HepG2 (cell line): ENCODE measurements at regions not wholly inside any gene's neighbourhood (a gene's known extent, or its start where the extent isn't known, plus 50 kb on each side); places are given as distances from the start of the nearest gene placed in this dataset.

ENCODE experiments used
- ATAC-seq: fragments of 200-7000 bp; cut with Tn5 transposase; 3 replicates; pipeline ENCODE4 v1.9.1; 2020; ENCODE audit warnings: mild to moderate bottlenecking, moderate library complexity
- BruUV-seq: library from RNA; stranded (reverse); fragments of 400-500 nt; replicated peaks from 2 replicates; lab custom pipeline; 2021; lab: Mats Ljungman, UMichigan
- CTCF ChIA-PET: fragments of 300-600 bp; formaldehyde crosslinking; extraction: SDS; loops from one replicate; lab custom pipeline; 2021; ENCODE audit warnings: low total read pairs, inconsistent platforms, low intra/inter-chr PET ratio; lab: Yijun Ruan, JAX
- POLR2A ChIA-PET: fragments of 350-600 bp; sonication (Branson Sonifier 250); formaldehyde crosslinking; loops from one replicate; lab custom pipeline; 2020; ENCODE audit warnings: antibody characterized with exemption, inconsistent platforms; lab: Yijun Ruan, JAX
- DNase-seq: peaks from one replicate; pipeline ENCODE4 v3.0.0-alpha.2; 2015; ENCODE audit warnings: low spot score
- FAIRE-seq: peaks from 3 replicates; lab custom pipeline; 2011; peaks lifted over from hg19 to GRCh38; lab: Jason Lieb, UNC
- H2AFZ ChIP-seq: one replicate; pipeline ENCODE4 v1.6.1; 2011; ENCODE audit warnings: low read length, inconsistent platforms
- H3K27ac ChIP-seq: fragments of 300-600 bp; 3 replicates; pipeline ENCODE4 v1.8.0; 2011; ENCODE audit warnings: mixed run types, mild to moderate bottlenecking, mixed read lengths, low read length, inconsistent platforms; ENCODE audit not compliant: insufficient read depth; ENCODE audit errors: extremely low read length
- H3K27me3 ChIP-seq, 2 experiments: fragments of 200-600 bp in 1 of 2; 2 replicates in 1 of 2; 3 replicates in 1 of 2; pipeline versions ENCODE4 v1.6.0 to v1.8.0; 2011; ENCODE audit warnings: low read length in 2 of 2, mild to moderate bottlenecking in 2 of 2, moderate library complexity in 2 of 2, inconsistent platforms in 1 of 2; ENCODE audit not compliant: insufficient read depth in 2 of 2, control insufficient read depth in 1 of 2
- H3K36me3 ChIP-seq, 2 experiments: fragments of 200-600 bp in 1 of 2; replicated peaks in 1 of 2; 2 replicates in 1 of 2; 3 replicates in 1 of 2; pipeline versions ENCODE4 v1.5.1 to v1.8.0; 2011; ENCODE audit warnings: low read length in 2 of 2, inconsistent platforms in 1 of 2; ENCODE audit not compliant: insufficient read depth in 2 of 2, control insufficient read depth in 1 of 2
- H3K4me1 ChIP-seq: 2 replicates; pipeline ENCODE4 v1.5.1; 2012; ENCODE audit warnings: low read length, inconsistent platforms; ENCODE audit not compliant: insufficient read depth
- H3K4me2 ChIP-seq: 2 replicates; pipeline ENCODE4 v1.6.0; 2011; ENCODE audit warnings: low read depth, low read length, inconsistent platforms
- H3K4me3 ChIP-seq, 3 experiments: fragments of 200-600 bp in 1 of 3; sonication (generic), shearing (Covaris generic) in 1 of 3; replicated peaks in 1 of 3; 2 replicates each; pipeline ENCODE4 v1.5.1; 2011 to 2016; ENCODE audit warnings: low read length in 3 of 3, inconsistent platforms in 2 of 3, low read depth in 2 of 3, mild to moderate bottlenecking in 2 of 3, control low read depth in 1 of 3, mixed read lengths in 1 of 3; ENCODE audit not compliant: insufficient read depth in 1 of 3
- H3K79me2 ChIP-seq: one replicate; pipeline ENCODE4 v1.6.1; 2011; ENCODE audit warnings: low read length, inconsistent platforms; ENCODE audit not compliant: insufficient read depth
- H3K9ac ChIP-seq: 2 replicates; pipeline ENCODE4 v1.6.0; 2011; ENCODE audit warnings: mild to moderate bottlenecking, low read depth, low read length, inconsistent platforms; ENCODE audit not compliant: insufficient read depth
- H3K9me3 ChIP-seq: 2 replicates; pipeline ENCODE4 v1.5.1; 2012; ENCODE audit warnings: mild to moderate bottlenecking, low read length
- H4K20me1 ChIP-seq: 2 replicates; pipeline ENCODE4 v1.6.0; 2011; ENCODE audit warnings: inconsistent platforms, mild to moderate bottlenecking, low read length, moderate library complexity; ENCODE audit not compliant: insufficient read depth
- PITX1 ChIP-seq: sonication (generic); formaldehyde crosslinking; IDR thresholded peaks from 2 replicates; pipeline ENCODE4 v1.5.1; 2020; ENCODE audit warnings: mild to moderate bottlenecking, missing genetic modification reagents
- STAG1 ChIP-seq: sonication (generic); formaldehyde crosslinking; IDR thresholded peaks from 2 replicates; pipeline ENCODE4 v1.4.0; 2020; ENCODE audit warnings: missing genetic modification reagents
- ZFYVE20 ChIP-seq: sonication (generic); formaldehyde crosslinking; IDR thresholded peaks from 2 replicates; pipeline ENCODE4 v1.8.0; 2023; ENCODE audit warnings: low read depth, mild to moderate bottlenecking, moderate library complexity, missing genetic modification reagents, borderline replicate concordance
- ZNF232 ChIP-seq: sonication (generic); formaldehyde crosslinking; IDR thresholded peaks from 2 replicates; pipeline ENCODE4 v1.4.0; 2020; ENCODE audit warnings: missing genetic modification reagents, borderline replicate concordance
- ZNF740 ChIP-seq: sonication (generic); formaldehyde crosslinking; IDR thresholded peaks from 2 replicates; pipeline ENCODE4 v1.4.0; 2020; ENCODE audit warnings: missing genetic modification reagents
- ZSCAN29 ChIP-seq: sonication (generic); formaldehyde crosslinking; conservative IDR thresholded peaks from 2 replicates; pipeline ENCODE4 v1.4.0; 2020; ENCODE audit warnings: mild to moderate bottlenecking, missing genetic modification reagents
- WGBS: methylation state at CpG from one replicate; pipeline ENCODE4 v1.1.6; 2017; ENCODE audit warnings: low lambda C conversion rate; 5-methylcytosine and 5-hydroxymethylcytosine counted together
- in situ Hi-C: cut with HindIII; loops from 2 replicates; pipeline ENCODE4 v1.10.0; 2017; ENCODE audit warnings: low pct_unique_long_range_greater_than_20kb; ENCODE audit not compliant: extremely low pct_ligation_motif_present
- intact Hi-C: fragments of 100-400 bp; cut with micrococcal nuclease; formaldehyde crosslinking; loops from one replicate; pipeline ENCODE4 v1.10.0; 2022; ENCODE audit not compliant: unreplicated experiment
- TF ChIP-seq, protein P1 (sequence below), 2 experiments: fragments of 450-650 bp in 1 of 2; sonication (generic) in 1 of 2; formaldehyde crosslinking in 1 of 2; IDR thresholded peaks; 2 replicates each; pipeline versions ENCODE4 v1.6.1 to v1.8.0; 2016 to 2022; ENCODE audit warnings: antibody characterized with exemption in 1 of 2, mild to moderate bottlenecking in 1 of 2, missing genetic modification reagents in 1 of 2
- TF ChIP-seq, protein P2 (sequence below): IDR thresholded peaks from 2 replicates; pipeline ENCODE4 v1.6.1; 2016; ENCODE audit warnings: control low read depth

- TF ChIP-seq STAG1 (CRISPR knock-in tag), result peak; percentile 62
- no peak for TF ChIP-seq ZNF232 (CRISPR knock-in tag)
These were observed 116.2 kb downstream of the MFSD1 start (continued) for GRCh38 chr3:158918008-158918407.

- in situ Hi-C loops, result loop anchor here (5.0 kb wide), 1 partner anchor 344 kb away; no protein-coding TSS in a partner anchor
- Histone ChIP-seq H3K27ac (no peak overlapping the region), H3K9me3 (no peaks in the 10 kb centered on the region), H3K36me3 (no peaks in the 10 kb centered on the region), H4K20me1 (no peaks in the 10 kb centered on the region), H3K4me1 (no peaks in the 10 kb centered on the region), H3K79me2 (no peaks in the 10 kb centered on the region)
- CTCF ChIA-PET, result interaction anchor here (1.8 kb wide), 1 partner anchor 342 kb away, joined by 13 read pairs; no protein-coding TSS in a partner anchor
- TF ChIP-seq PITX1 (CRISPR knock-in tag) (no peak), ZFYVE20 (CRISPR knock-in tag) (no peak), ZNF740 (CRISPR knock-in tag) (no peak), ZSCAN29 (CRISPR knock-in tag) (no peak)
- TF ChIP-seq, protein P1, sequence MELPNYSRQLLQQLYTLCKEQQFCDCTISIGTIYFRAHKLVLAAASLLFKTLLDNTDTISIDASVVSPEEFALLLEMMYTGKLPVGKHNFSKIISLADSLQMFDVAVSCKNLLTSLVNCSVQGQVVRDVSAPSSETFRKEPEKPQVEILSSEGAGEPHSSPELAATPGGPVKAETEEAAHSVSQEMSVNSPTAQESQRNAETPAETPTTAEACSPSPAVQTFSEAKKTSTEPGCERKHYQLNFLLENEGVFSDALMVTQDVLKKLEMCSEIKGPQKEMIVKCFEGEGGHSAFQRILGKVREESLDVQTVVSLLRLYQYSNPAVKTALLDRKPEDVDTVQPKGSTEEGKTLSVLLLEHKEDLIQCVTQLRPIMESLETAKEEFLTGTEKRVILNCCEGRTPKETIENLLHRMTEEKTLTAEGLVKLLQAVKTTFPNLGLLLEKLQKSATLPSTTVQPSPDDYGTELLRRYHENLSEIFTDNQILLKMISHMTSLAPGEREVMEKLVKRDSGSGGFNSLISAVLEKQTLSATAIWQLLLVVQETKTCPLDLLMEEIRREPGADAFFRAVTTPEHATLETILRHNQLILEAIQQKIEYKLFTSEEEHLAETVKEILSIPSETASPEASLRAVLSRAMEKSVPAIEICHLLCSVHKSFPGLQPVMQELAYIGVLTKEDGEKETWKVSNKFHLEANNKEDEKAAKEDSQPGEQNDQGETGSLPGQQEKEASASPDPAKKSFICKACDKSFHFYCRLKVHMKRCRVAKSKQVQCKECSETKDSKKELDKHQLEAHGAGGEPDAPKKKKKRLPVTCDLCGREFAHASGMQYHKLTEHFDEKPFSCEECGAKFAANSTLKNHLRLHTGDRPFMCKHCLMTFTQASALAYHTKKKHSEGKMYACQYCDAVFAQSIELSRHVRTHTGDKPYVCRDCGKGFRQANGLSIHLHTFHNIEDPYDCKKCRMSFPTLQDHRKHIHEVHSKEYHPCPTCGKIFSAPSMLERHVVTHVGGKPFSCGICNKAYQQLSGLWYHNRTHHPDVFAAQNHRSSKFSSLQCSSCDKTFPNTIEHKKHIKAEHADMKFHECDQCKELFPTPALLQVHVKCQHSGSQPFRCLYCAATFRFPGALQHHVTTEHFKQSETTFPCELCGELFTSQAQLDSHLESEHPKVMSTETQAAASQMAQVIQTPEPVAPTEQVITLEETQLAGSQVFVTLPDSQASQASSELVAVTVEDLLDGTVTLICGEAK (IDR thresholded peaks at IDR 0.05), result no peak
- TF ChIP-seq, protein P1 (CRISPR knock-in tag; IDR thresholded peaks at IDR 0.05), result no peak
- TF ChIP-seq, protein P2, sequence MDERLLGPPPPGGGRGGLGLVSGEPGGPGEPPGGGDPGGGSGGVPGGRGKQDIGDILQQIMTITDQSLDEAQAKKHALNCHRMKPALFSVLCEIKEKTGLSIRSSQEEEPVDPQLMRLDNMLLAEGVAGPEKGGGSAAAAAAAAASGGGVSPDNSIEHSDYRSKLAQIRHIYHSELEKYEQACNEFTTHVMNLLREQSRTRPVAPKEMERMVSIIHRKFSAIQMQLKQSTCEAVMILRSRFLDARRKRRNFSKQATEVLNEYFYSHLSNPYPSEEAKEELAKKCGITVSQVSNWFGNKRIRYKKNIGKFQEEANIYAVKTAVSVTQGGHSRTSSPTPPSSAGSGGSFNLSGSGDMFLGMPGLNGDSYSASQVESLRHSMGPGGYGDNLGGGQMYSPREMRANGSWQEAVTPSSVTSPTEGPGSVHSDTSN (CRISPR knock-in tag), result no peak
- TF ChIP-seq, all 625 proteins: peak for 0
- Histone ChIP-seq H3K9ac (no peak overlapping the region), H3K27me3 (no peaks in the 10 kb centered on the region), H2AFZ (no peak overlapping the region), H3K4me2 (no peak overlapping the region), H3K4me3 (no peak overlapping the region)
- no peak for ATAC-seq
- no TSS peak for BruUV-seq
- FAIRE-seq, result no peak
- no peak for DNase-seq
- intact Hi-C loops, result loop anchor here (1.0 to 2.0 kb wide), 2 partner anchors 334 to 342 kb away; no protein-coding TSS in a partner anchor
- POLR2A ChIA-PET, result no interaction called here
- 34% methylated on average over 2 of the region's 2 CpGs for WGBS
These were observed 116.6 kb downstream of the MFSD1 start for GRCh38 chr3:158918451-158918850.
